Thyroid gland (tissue), 4 donors: ENCODE measurements at regions not wholly inside any gene's neighbourhood (a gene's known extent, or its start where the extent isn't known, plus 50 kb on each side); places are given as distances from the start of the nearest gene placed in this dataset.
"Not testable (repeated sequence)": the region's sequence is repeated elsewhere in the genome, so short reads cannot be mapped to it uniquely, and the experiment has no call there.

ENCODE experiments used
- DNase-seq, 2 donors: peaks; one replicate each; pipeline ENCODE4 v3.0.0-alpha.2; 2019
- H3K27ac ChIP-seq, 3 donors: fragments of 200-600 bp; sonication (generic); 1 replicate in 2 of 3; 2 replicates in 1 of 3; pipeline ENCODE4 v1.5.1; 2016 to 2019; ENCODE audit warnings: mild to moderate bottlenecking in 1 of 3, moderate library complexity in 1 of 3
- H3K27me3 ChIP-seq: fragments of 200-600 bp; sonication (generic); one replicate; pipeline ENCODE4 v1.5.1; 2019
- H3K36me3 ChIP-seq, 2 donors: fragments of 200-600 bp; sonication (generic); one replicate each; pipeline ENCODE4 v1.5.1; 2016 to 2019
- H3K4me1 ChIP-seq, 2 donors: fragments of 200-600 bp; sonication (generic); one replicate each; pipeline ENCODE4 v1.5.1; 2017 to 2019
- H3K4me3 ChIP-seq, 3 donors: fragments of 200-600 bp; sonication (generic); replicated peaks in 1 of 3; 1 replicate in 2 of 3; 2 replicates in 1 of 3; pipeline ENCODE4 v1.5.1; 2016; ENCODE audit warnings: mild to moderate bottlenecking in 1 of 3
- H3K9me3 ChIP-seq: fragments of 200-600 bp; sonication (generic); one replicate; pipeline ENCODE4 v1.5.1; 2017
- POLR2A ChIP-seq, 2 donors: fragments of 450-650 bp; IDR thresholded peaks; one replicate each; pipeline ENCODE4 v1.6.1; 2017; ENCODE audit warnings: antibody characterized with exemption in 2 of 2, mild to moderate bottlenecking in 2 of 2, moderate library complexity in 1 of 2
- WGBS, 2 donors: methylation state at CpG; one replicate each; pipeline ENCODE4 v1.1.5; 2017; 5-methylcytosine and 5-hydroxymethylcytosine counted together
- intact Hi-C: fragments of 100-400 bp; cut with DNase I; formaldehyde crosslinking; loops from one replicate; pipeline ENCODE4 v1.15.1; 2023
- TF ChIP-seq, protein P1 (sequence below), 6 experiments: fragments of 200-600 bp in 3 of 6; fragments of 450-650 bp in 3 of 6; sonication (generic) in 3 of 6; IDR thresholded peaks; one replicate each; pipeline ENCODE4 v1.5.1; 2016 to 2019; ENCODE audit warnings: antibody characterized with exemption in 6 of 6, mild to moderate bottlenecking in 2 of 6, inconsistent platforms in 1 of 6, moderate library complexity in 1 of 6

DNA sequence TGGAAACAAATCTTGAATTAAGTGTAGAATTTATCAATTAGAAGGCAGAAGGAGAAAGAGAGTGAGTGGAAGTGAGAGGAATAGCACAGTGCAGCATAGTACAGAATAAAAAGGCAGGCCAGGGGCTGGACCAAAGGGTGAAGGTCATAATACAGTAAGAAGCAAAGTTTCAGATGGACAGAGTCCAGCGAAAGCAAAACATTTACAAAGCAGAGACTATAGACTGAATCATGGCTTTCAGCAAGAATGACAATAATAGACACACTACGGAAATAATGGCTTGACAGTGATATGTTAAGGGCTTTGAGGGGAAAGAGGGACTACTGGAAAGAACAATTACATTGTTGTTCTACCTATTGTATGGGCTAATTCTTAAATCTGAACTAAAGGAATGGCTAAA is 249.0 kb upstream of the CHD1 start:
- Histone ChIP-seq H3K4me1 (no peaks in the 10 kb centered on the region), H3K27ac (no peak overlapping the region), H3K4me3 (no peak overlapping the region), H3K27me3 (no peaks in the 10 kb centered on the region), H3K36me3 (no peaks in the 10 kb centered on the region), H3K9me3 (no peaks in the 10 kb centered on the region)
- intact Hi-C loops, result no loop called here
- 73 to 76% methylated on average over 2 of the region's 2 CpGs for WGBS, 2 donors
- no peak for DNase-seq
- TF ChIP-seq, protein P1, sequence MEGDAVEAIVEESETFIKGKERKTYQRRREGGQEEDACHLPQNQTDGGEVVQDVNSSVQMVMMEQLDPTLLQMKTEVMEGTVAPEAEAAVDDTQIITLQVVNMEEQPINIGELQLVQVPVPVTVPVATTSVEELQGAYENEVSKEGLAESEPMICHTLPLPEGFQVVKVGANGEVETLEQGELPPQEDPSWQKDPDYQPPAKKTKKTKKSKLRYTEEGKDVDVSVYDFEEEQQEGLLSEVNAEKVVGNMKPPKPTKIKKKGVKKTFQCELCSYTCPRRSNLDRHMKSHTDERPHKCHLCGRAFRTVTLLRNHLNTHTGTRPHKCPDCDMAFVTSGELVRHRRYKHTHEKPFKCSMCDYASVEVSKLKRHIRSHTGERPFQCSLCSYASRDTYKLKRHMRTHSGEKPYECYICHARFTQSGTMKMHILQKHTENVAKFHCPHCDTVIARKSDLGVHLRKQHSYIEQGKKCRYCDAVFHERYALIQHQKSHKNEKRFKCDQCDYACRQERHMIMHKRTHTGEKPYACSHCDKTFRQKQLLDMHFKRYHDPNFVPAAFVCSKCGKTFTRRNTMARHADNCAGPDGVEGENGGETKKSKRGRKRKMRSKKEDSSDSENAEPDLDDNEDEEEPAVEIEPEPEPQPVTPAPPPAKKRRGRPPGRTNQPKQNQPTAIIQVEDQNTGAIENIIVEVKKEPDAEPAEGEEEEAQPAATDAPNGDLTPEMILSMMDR (IDR thresholded peaks at IDR 0.05), result no peak
- no peak for TF ChIP-seq POLR2A (IDR thresholded peaks at IDR 0.05)

DNA sequence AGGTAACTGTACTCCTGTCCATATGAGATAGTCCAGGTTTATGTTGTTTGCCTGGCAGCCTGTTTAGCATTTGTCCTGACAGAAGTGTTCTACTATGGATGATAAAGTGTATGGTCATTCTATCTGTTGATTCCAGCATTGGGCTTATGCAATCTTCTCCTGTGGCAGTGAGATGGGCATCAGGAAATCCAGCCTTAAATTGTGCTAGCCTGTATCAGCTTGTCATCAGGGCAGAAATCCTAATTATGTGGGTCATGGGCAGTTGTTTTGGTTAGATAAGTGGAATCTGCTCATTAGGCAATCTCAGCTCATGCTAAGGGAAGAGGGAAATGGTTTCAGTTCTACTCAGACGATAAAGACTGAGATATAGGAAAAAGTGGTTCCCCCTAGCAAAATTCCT is 247.4 kb upstream of the CHD1 start:
- WGBS, 2 donors, result 22 to 42% methylated on average over 1 of the region's 1 CpG
- DNase-seq, result no peak
- Histone ChIP-seq H3K27ac (no peak overlapping the region), H3K9me3 (no peaks in the 10 kb centered on the region), H3K4me3 (no peak overlapping the region), H3K36me3 (no peaks in the 10 kb centered on the region), H3K4me1 (no peaks in the 10 kb centered on the region), H3K27me3 (no peaks in the 10 kb centered on the region)
- intact Hi-C loops, result no loop called here
- no peak for TF ChIP-seq POLR2A (IDR thresholded peaks at IDR 0.05)
- TF ChIP-seq, protein P1 (IDR thresholded peaks at IDR 0.05), result no peak

DNA sequence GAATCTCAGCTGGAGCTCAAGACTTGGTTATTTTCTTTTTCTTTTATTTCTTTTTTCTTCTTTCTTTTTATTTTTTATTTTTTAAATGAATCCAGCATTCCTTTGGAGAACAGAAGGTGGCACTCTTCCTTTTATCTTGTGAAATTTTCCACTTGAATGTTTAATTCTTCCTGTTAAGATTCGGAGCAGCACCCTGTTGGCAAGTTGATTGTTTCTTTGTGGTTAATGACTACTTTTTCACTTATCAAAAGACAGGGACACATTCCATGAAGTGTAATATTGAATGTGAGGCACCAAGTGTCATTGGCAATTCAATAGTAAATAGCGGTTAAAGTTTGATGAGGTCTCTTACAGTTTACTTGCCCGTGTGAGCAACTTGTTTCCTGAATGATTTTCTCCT is 240.5 kb upstream of the CHD1 start:
- Histone ChIP-seq H3K4me3 (no peak overlapping the region), H3K27me3 (no peaks in the 10 kb centered on the region), H3K27ac (no peak overlapping the region), H3K4me1 (no peaks in the 10 kb centered on the region), H3K36me3 (no peaks in the 10 kb centered on the region), H3K9me3 (no peaks in the 10 kb centered on the region)
- TF ChIP-seq POLR2A (IDR thresholded peaks at IDR 0.05), result no peak
- TF ChIP-seq, protein P1 (IDR thresholded peaks at IDR 0.05), result no peak
- intact Hi-C loops, result no loop called here
- WGBS, 2 donors, result 56% methylated on average over 3 of the region's 3 CpGs
- no peak for DNase-seq

DNA sequence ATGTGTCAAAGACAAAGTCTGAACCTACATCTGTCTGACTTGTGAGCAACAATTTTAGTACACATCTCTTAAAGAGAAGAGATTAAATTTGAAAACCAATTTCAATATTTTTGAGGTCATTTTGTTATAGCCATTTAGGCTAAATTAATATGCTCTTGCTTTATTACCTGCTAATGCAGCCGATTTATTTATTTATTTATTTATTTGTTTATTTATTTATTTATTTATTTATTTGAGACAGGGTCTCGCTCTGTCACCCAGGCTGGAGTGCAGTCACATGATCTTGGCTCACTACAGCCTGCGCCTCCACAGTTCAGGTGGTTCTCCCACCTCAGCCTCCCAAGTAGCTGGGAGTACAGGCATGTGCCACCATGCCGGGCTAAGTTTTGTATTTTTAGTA is 232.7 kb upstream of the CHD1 start:
- H3K9me3 ChIP-seq, H3K4me1 ChIP-seq, H3K4me3 ChIP-seq, H3K36me3 ChIP-seq, DNase-seq, H3K27me3 ChIP-seq, intact Hi-C loops, H3K27ac ChIP-seq: not testable (repeated sequence)
- WGBS, 2 donors, result 93 to 95% methylated on average over 4 of the region's 4 CpGs

DNA sequence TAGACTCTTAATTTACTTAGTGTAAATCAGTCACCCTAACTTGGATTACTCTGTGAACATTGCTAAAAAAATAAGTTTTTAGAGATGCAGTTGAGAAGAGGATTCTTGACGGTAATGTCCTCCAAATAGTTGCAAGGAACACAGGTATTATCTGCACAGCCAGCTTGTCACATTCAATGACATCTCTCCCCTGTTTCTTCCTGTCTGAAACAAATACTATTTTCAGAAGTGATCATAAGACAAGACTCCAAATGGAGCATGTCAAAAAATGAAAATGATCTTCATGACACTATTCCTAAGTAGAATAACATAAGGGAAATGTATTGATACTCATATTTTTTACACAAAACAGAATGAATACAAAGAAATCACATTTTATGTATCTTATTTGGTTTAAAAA is 227.9 kb upstream of the CHD1 start:
- H3K27ac ChIP-seq, result no peak overlapping the region
- no peaks in the 10 kb centered on the region for H3K36me3 ChIP-seq
- no peaks in the 10 kb centered on the region for H3K9me3 ChIP-seq
- H3K4me3 ChIP-seq, result no peak overlapping the region
- H3K27me3 ChIP-seq, result no peaks in the 10 kb centered on the region
- no peaks in the 10 kb centered on the region for H3K4me1 ChIP-seq
- TF ChIP-seq, protein P1 (IDR thresholded peaks at IDR 0.05), result no peak
- no peak for TF ChIP-seq POLR2A (IDR thresholded peaks at IDR 0.05)
- intact Hi-C loops, result no loop called here
- DNase-seq, result no peak
- WGBS, 2 donors, result 23 to 30% methylated on average over 1 of the region's 1 CpG

DNA sequence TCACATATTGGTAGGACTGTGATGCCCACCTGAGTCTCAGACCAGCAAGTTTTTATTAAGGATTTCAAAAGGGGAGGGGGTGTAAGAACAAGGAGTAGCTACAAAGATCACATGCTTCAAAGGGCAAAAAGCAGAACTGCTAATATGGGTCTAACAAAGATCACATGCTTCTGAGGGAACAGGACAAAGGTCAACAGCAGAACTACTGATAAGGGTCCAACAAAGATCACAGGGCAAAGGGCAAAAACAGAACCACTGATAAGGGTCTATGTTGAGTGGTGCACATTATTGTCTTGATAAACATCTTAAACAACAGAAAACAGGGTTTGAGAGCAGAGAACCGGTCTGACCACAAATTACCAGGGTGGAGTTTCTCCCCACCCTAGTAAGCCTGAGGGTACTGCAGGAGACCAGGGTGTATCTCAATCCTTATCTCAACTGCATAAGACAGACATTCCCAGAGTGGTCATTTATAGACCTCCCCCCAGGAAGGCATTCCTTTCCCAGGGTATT is 214.5 kb upstream of the CHD1 start:
- H3K27ac ChIP-seq, H3K9me3 ChIP-seq, DNase-seq, H3K4me3 ChIP-seq, intact Hi-C loops, H3K4me1 ChIP-seq, H3K36me3 ChIP-seq, H3K27me3 ChIP-seq: not testable (repeated sequence)
- WGBS, 2 donors, result 54 to 64% methylated on average over 1 of the region's 1 CpG
